GM21528 (cell line): ENCODE measurements at regions not wholly inside any gene's neighbourhood (a gene's known extent, or its start where the extent isn't known, plus 50 kb on each side); places are given as distances from the start of the nearest gene placed in this dataset.

Source experiments
- ATAC-seq: cut with Tn5 transposase; IDR thresholded peaks from one replicate; pipeline ENCODE4 v1.9.1; 2021; ENCODE audit warnings: mild to moderate bottlenecking, moderate library complexity; ENCODE audit not compliant: unreplicated experiment, low FRiP score

- no peak for ATAC-seq
Observed at GRCh38 chr5:174281855-174282254, 236.3 kb downstream of the NSG2 start.

DNA sequence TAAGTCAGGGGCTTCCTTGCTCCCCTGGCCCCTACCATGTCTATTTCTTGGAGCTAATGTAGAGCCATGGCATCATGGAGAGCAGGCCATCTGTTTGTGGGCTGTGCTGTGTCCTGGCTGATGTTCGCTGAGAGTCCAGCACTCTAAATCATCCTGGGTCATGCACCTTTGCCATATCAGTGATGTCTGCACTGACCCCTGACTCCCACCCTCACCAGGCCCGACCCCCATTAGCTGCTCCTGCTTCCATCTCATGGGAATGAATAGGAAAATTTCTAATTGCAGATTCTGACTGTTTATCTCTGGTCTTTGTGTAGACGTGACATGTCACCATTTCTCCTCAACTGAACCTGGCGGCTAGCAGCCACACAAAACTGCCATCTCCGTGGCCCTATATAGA lies 236.9 kb downstream of the NSG2 start:
- no peak for ATAC-seq

DNA sequence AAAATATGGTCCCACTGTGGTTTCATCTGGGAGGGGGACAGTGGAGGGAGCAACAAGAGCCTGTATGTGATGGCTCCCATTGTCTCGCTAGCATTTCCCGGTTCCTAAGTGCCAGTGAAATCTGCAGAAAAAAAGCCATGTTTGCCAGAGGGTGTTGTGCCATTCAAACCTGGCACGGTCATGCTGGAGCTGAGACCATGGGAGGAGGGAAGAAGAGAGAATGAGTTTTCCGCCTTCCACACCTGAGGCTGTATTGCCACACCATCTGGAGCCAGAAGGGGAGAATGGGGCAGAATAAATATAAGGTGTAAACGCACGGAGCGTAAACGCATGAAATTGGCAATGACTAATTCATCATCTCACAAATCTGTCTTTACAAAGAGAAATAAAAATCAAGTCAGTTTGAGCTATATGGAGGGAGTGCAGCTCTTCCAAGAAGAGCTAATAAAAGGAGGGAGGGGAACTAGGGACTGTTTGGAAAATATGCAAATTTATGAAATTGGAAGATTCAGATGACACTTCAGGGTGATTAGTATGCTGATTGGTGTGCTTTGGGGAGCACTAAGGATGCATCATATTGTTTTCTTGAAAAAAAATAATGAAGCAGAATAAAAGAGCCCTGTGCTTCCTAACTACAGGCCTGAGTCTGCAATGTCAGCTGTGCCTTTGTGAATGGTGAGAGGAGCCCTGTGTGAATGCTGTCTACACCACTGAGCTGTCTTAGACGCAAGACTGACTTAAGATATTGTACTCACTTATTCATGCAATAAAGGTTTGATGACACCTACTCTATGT lies 237.9 kb downstream of the NSG2 start:
- ATAC-seq = no peak

- ATAC-seq = no peak
Observed at GRCh38 chr5:174284873-174285272, 239.4 kb downstream of the NSG2 start.

GRCh38 chr5:174287761-174288160 lies 242.3 kb downstream of the NSG2 start:
- no peak for ATAC-seq

GRCh38 chr5:174288439-174288838 lies 242.9 kb downstream of the NSG2 start:
- ATAC-seq = no peak

DNA sequence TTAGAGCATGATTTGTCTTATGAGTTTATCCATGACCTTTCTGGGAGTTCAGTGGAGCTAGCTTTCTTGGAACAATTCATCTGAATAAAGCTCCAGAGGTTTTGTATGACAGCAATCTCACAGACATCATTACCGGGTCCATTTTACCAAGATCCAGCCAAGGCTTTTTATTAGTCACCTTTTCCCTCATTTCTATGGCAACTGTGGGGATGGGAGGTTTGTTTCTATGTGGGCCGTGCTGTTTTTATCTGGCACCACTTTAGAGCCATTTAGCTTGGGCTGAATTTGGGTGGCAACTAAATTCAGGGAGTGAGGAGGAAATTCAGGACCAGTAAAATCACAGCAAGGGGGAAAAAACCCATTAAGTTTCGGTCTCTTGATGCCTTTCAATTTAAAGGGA lies 245.7 kb downstream of the NSG2 start:
- ATAC-seq = no peak

- no peak for ATAC-seq
Observed at GRCh38 chr5:174292348-174292747, 246.8 kb downstream of the NSG2 start.

GRCh38 chr5:174293006-174293405 lies 247.5 kb downstream of the NSG2 start:
- no peak for ATAC-seq

- no peak for ATAC-seq
Observed at GRCh38 chr5:174293481-174293880, 248.0 kb downstream of the NSG2 start.

GRCh38 chr5:174294891-174295620 lies 249.6 kb downstream of the NSG2 start:
- no peak for ATAC-seq

DNA sequence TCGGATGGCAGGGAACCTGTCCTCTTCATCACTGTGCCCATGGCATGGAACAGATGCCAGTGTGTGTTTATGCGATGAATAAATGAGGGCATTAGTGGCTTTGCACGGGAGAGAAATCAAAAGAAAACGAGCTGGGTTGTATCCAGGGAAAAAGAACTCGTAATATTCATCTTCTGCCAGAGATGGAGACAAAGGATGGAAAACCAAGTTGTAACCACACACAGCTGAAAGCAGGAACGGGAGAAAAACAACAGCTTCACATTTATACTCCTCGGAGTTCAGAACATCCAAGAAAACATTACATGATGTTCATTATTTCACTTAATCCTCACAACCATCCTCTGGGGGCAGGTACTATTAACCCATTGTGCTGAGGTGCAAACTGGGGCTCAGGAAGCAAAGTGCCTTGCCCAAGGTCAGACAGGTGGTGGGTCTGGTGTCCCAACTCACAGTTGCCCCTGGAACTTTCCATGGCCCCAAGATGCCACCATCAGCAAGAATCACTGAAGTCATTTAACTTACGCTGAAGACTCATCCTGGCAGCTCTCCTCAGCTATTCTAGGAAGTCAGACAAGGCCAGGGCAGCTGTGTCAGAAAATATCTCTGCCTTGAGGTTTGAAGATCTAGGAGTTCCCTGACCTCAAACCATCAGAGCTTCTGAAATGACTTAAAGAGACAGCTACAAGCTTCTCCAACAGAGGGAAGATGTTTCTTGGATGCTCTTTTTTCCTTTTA lies 250.4 kb downstream of the NSG2 start:
- ATAC-seq = no peak

GRCh38 chr5:174300118-174300940 lies 254.8 kb downstream of the NSG2 start:
- ATAC-seq = no peak

GRCh38 chr5:174300941-174301761 lies 255.6 kb downstream of the NSG2 start:
- no peak for ATAC-seq

GRCh38 chr5:174301848-174302625 lies 256.5 kb downstream of the NSG2 start:
- ATAC-seq = no peak

DNA sequence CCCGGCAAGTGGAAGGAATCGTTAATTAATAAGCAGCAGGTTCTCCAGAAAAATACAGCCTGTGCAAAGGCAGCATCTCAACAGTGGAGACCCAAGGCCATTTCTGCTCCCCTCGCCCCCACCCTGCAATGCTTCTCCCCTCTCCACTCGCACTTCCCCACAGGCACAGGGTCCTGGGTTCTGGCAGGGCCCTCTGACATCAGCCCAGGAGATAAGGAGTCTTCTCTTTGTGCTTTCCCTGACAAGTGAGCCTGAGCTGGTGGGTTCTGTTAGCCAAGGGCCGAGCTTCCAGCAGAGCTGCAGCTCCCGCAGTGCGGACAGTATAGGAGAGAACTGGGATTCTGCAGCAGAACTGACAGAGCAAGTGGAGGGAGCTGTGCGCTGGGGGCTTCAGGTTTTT lies 257.5 kb downstream of the NSG2 start:
- ATAC-seq = no peak

DNA sequence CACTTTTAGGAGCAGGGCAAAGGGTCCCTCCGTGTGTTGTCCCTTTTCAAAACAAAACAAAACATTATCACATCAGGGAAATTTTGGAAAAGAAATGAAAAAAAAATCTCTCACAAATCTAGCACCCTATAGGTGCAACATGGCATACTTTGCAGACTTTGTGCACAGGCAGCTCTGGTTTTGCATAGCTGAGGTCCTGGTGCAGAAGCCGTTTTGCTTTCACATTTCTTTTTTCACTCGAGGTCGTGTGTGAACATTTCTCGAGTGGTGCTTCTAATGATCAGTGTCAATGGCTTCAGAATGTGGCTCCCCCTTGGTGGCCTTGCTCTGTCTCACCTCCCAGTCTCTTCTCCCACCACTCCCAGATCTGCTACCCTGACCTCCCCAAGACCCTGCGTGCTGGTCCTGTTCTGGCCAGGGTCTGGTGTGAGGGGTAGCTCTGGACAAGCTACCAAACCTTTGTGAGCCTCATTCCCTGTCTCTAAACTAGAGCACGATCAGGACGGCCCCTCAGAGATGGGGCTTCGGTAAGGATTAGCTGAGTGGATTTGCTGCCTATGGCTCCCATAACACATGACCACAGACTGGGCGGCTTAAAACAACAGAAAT lies 258.0 kb downstream of the NSG2 start:
- ATAC-seq = no peak

GRCh38 chr5:174305241-174305681 lies 259.8 kb downstream of the NSG2 start:
- no peak for ATAC-seq
